GM19455 (cell line): ENCODE measurements at regions not wholly inside any gene's neighbourhood (a gene's known extent, or its start where the extent isn't known, plus 50 kb on each side); places are given as distances from the start of the nearest gene placed in this dataset.
"Not testable (repeated sequence)": the region's sequence is repeated elsewhere in the genome, so short reads cannot be mapped to it uniquely, and the experiment has no call there.

Experiments
- ATAC-seq: cut with Tn5 transposase; IDR thresholded peaks from one replicate; pipeline ENCODE4 v1.9.1; 2021; ENCODE audit not compliant: unreplicated experiment

GRCh38 chr1:146521804-146522203 is 293.0 kb upstream of the NOTCH2NLA start:
- not testable (repeated sequence) for ATAC-seq

GRCh38 chr1:146513754-146514153 is 284.9 kb upstream of the NOTCH2NLA start:
- ATAC-seq: not testable (repeated sequence)

- ATAC-seq: not testable (repeated sequence)
These were observed 282.4 kb upstream of the NOTCH2NLA start for GRCh38 chr1:146511047-146511777.

GRCh38 chr1:146510248-146510983 is 281.6 kb upstream of the NOTCH2NLA start:
- ATAC-seq: not testable (repeated sequence)

DNA sequence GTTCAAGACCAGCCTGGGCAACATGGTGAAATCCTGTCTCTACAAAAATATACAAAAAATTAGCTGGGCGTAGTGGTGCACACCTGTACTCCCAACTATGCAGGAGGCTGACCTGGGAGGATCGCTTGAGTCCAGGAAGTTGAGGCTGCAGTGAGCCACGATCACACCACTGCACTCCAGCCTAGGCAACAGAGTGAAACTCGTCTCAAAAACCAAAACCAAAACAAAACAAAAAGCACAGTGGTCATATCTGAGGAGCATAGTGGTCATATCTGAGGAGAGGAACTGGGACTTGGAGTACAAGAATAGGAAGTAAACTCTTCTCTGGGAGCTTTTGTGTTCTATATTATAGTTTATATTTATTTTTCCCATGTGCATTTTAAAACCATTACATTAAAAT is 275.3 kb upstream of the NOTCH2NLA start:
- not testable (repeated sequence) for ATAC-seq

DNA sequence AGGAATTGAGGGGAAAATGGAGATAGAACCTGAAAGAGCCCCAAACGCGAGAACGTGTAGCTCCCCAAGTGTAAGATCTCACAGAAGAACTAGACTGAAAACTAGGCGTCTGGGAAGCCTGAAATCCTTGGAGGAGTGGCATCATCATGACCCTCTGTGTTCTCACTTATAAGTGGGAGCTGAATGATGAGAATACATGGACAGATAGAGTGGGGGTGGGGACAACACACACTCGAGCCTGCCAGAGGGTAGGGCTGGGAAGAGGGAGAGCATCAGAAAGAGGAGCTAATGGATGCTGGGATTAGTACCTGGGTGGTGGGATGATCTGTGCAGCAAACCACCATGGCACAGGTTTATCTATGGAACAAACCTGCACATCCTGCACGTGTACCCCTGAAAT is 258.7 kb upstream of the NOTCH2NLA start:
- not testable (repeated sequence) for ATAC-seq

- ATAC-seq: not testable (repeated sequence)
These were observed 258.3 kb upstream of the NOTCH2NLA start for GRCh38 chr1:146487155-146487554.

- ATAC-seq: not testable (repeated sequence)
These were observed 257.6 kb upstream of the NOTCH2NLA start for GRCh38 chr1:146486300-146487014.

DNA sequence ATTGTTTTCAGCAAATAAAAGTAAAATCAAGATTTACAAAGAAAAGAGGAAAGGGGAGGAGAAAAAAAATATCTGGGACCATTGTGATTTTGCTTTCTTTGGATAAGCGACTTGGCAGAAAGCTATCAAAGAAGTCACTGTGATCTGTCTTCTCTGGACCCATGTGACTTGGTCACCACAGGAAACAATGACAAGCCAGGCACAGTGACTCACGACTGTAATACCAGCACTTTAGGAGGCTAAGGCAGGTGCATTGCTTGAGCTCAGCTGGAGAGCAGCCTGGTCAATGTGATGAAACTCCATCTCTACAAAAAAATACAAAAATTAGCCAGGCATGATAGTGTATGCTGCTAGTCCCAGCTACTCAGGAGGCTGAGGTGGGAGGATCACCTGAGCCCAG is 255.4 kb upstream of the NOTCH2NLA start:
- ATAC-seq: not testable (repeated sequence)

- ATAC-seq: not testable (repeated sequence)
These were observed 250.4 kb upstream of the NOTCH2NLA start for GRCh38 chr1:146479188-146479587.

GRCh38 chr1:146478125-146478720 is 249.4 kb upstream of the NOTCH2NLA start:
- ATAC-seq: not testable (repeated sequence)

GRCh38 chr1:146475086-146475485 is 246.3 kb upstream of the NOTCH2NLA start:
- not testable (repeated sequence) for ATAC-seq

DNA sequence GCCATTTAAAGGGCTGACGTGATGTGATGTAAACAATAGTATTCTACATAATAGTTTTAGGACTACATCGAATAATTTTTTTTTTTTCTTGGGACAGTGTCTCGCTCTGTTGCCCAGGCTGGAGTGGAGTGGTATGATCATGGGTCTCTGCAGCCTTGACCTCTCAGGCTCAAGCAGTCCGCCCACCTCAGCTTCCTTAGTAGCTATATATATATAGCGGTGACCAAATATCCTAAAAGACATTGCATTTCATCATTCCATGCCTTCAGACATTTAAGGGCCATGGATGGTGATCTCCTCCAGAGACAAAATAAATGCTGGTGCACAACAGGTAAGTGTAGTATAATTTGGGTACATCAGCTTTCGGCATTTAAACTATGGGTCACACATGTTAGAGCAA is 245.4 kb upstream of the NOTCH2NLA start:
- ATAC-seq: not testable (repeated sequence)

DNA sequence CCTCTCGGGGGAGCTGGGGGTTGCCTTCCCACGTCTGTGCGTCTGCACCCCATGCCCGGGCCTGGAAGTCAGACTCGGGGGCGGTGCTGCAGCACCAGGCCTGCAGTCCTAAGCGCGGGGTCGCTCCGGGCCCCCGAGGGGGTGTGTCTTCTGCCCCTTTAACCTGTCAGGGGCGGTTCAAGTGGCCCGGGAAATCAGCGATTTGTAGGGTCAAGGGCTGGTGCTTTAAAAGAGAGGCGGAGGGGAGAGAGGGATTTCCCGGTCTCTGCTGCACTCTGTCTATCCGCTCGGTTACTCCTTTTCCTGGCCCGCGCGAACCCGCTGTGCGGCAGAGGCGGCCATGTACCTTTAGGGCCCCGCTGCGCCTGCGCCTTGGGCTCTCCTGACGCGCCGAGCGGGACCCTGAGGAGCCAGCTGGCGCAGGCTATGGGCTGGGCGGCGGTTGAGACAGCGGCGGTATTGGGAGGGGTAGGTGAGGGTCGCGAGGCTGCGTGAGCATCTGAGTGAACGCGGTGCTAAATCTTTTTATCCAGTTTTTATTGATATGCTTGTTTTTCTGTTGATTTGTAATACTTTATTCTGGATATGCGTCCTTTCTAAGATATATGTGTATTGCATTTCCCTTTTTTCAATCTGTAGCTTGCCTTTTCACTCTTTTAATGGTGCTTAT is 243.5 kb upstream of the NOTCH2NLA start:
- not testable (repeated sequence) for ATAC-seq

GRCh38 chr1:146459939-146460338 is 231.1 kb upstream of the NOTCH2NLA start:
- ATAC-seq: not testable (repeated sequence)

- not testable (repeated sequence) for ATAC-seq
These were observed 230.5 kb upstream of the NOTCH2NLA start for GRCh38 chr1:146459308-146459707.

DNA sequence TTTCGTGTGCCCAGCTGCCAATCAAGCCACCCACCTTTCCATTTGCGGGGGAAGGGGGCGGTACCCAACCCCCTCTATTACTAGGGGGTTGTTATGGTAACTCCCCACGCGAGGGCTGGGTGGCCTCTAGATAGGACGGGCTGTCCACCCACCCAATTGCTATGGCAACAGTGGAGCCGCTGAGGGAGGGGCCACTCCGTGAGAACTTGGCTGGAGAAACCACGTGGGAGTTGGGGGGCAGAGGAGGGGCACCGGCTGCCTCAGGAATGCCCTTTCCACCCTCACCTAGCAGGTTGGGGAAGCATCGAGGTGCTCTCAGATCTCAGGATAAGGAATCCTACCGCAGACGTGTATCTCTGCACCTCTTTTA is 220.0 kb upstream of the NOTCH2NLA start:
- ATAC-seq: not testable (repeated sequence)

- ATAC-seq: not testable (repeated sequence)
These were observed 219.5 kb upstream of the NOTCH2NLA start for GRCh38 chr1:146448212-146448876.

- not testable (repeated sequence) for ATAC-seq
These were observed 215.0 kb upstream of the NOTCH2NLA start for GRCh38 chr1:146443871-146444222.
